Activated CD8-positive, alpha-beta memory T cell treated with anti-CD3 and anti-CD28 coated beads, Interleukin-2, amount 10 ng/mL, durations not matched to agents 7 days and 5 days (primary cell): ENCODE measurements at regions not wholly inside any gene's neighbourhood (a gene's known extent, or its start where the extent isn't known, plus 50 kb on each side); places are given as distances from the start of the nearest gene placed in this dataset.

Experiments used
- ATAC-seq: fragments of 150-1000 bp; cut with Tn5 transposase; one replicate; pipeline ENCODE4 v1.10.0; 2021; ENCODE audit warnings: moderate library complexity
- CTCF ChIA-PET: fragments of 350-600 bp; sonication (Branson Sonifier 250); formaldehyde crosslinking; loops from one replicate; lab custom pipeline; 2021; ENCODE audit warnings: antibody characterized with exemption; lab: Charles Lee
- DNase-seq: peaks from one replicate; pipeline ENCODE4 v3.0.0-alpha.2; 2020
- H3K27ac Mint-ChIP-seq: one replicate; pipeline ENCODE4 v1.8.0; 2021; ENCODE audit warnings: mild to moderate bottlenecking, mixed read lengths
- H3K27me3 Mint-ChIP-seq: one replicate; pipeline ENCODE4 v1.8.0; 2021; ENCODE audit warnings: mixed read lengths
- H3K36me3 Mint-ChIP-seq: one replicate; pipeline ENCODE4 v1.8.0; 2021; ENCODE audit warnings: mild to moderate bottlenecking, mixed read lengths
- H3K4me1 Mint-ChIP-seq: one replicate; pipeline ENCODE4 v1.8.0; 2021; ENCODE audit warnings: mixed read lengths
- H3K4me3 Mint-ChIP-seq: one replicate; pipeline ENCODE4 v1.8.0; 2021; ENCODE audit warnings: mild to moderate bottlenecking, moderate library complexity, mixed read lengths
- H3K9me3 Mint-ChIP-seq: one replicate; pipeline ENCODE4 v1.8.0; 2022; ENCODE audit warnings: low read depth, mixed read lengths

DNA sequence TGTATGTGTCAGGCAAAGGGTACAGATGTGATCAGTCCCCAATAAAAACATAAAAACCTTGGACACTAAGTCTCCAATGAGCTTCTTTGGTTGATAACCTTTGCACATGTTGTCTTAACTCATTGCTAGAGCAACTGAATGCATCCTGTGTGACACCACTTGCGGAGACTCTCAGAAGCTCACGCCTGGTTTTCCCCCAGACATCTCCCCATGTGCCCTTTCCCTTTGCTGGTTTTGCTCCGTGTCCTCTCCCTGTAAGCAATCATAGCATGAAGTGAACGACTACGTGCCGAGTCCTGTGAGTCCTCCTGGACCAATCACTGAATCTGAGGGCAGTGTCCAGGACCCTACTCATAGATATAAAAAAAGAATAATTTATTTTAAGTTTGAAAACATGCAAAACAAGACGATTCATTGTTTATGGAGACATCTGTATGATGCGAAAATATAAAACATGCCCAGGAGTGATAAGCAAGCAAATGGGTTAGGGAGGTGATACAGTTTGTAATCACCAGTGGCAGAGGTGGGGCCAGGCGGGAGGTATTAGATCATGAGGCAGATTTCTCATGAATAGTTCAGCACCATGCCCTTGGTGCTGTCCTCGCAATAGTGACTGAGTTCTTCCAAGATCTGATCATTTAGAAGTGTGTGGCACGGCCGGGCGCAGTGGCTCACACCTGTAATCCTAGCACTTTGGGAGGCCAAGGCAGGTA is 115.5 kb downstream of the MED10 start:
- Mint-ChIP-seq H3K4me1 (no peaks in the 10 kb centered on the region), H3K36me3 (no peaks in the 10 kb centered on the region), H3K4me3 (no peak overlapping the region), H3K27me3 (no peaks in the 10 kb centered on the region), H3K9me3 (no peaks in the 10 kb centered on the region), H3K27ac (no peak overlapping the region)
- CTCF ChIA-PET = no interaction called here
- DNase-seq (no peak), ATAC-seq (no peak)

DNA sequence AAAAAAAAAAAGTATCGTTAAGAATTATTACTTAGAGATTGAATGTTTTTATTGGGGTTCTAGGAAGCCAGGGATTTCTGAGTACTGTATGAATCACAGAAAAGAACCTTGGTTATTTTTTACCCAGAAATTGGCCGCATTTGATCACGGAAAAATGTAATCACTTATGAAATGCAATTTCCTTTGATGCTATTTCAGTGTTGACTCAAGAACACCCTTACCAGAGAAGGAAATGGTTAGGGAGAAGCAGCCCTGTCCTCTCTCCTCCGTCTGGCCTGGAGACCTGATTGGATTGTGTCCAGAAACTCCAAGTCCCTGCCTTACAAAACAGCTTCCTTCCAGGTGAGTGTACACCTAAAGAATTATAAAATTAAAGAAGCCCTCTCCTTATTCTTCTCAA is 116.7 kb downstream of the MED10 start:
- H3K4me1 Mint-ChIP-seq = no peaks in the 10 kb centered on the region
- no peaks in the 10 kb centered on the region for H3K36me3 Mint-ChIP-seq
- DNase-seq (no peak), ATAC-seq (no peak)
- H3K27ac Mint-ChIP-seq = no peak overlapping the region
- peaks cover 2% of the 10 kb centered on the region for H3K9me3 Mint-ChIP-seq
- H3K27me3 Mint-ChIP-seq = no peaks in the 10 kb centered on the region
- CTCF ChIA-PET = no interaction called here
- H3K4me3 Mint-ChIP-seq = no peak overlapping the region

DNA sequence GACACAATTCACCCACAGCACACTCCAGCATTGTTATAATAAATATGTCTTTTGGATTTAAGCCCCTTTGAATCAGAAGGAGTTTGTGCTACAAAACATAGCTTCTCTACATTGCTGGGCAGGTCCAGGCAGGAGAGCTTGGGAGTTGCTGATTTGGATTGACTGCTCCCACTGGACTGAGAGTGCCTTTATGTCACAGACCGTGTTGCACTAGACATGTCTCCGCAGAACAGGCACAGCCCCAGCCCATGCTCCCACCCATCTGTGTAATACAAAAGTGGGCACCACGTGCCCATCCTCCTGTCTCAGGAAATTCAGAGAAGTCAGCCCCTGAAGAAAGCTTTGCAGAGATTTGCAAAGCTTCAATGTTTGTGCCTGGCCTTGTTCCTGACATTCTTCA is 117.1 kb downstream of the MED10 start:
- DNase-seq (no peak), ATAC-seq (no peak)
- H3K4me1 Mint-ChIP-seq = no peaks in the 10 kb centered on the region
- H3K27ac Mint-ChIP-seq = no peak overlapping the region
- H3K4me3 Mint-ChIP-seq = no peak overlapping the region
- peaks cover 2% of the 10 kb centered on the region for H3K9me3 Mint-ChIP-seq
- H3K36me3 Mint-ChIP-seq = no peaks in the 10 kb centered on the region
- H3K27me3 Mint-ChIP-seq = no peaks in the 10 kb centered on the region
- CTCF ChIA-PET = no interaction called here

DNA sequence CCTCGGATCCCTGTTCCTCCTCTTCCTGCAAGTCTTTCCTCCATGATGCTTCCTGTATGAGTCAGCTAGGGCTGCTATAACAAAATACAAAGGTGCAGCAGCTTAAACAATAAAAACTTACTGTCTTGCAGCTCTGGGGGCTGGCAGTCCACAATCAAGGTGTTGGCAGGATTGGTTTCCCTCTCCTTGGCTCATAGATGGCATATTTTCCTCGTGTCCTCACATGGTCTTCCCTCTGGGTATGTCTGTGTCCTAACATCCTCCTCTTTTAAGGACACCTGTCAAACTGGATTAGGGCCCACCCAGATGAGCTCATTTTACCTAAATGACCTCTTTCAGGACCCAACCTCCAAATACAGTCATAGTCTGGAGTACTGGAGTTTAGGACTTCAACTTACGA is 117.5 kb downstream of the MED10 start:
- ATAC-seq (no peak), DNase-seq (no peak)
- Mint-ChIP-seq H3K4me3 (no peak overlapping the region), H3K4me1 (no peaks in the 10 kb centered on the region), H3K27me3 (no peaks in the 10 kb centered on the region), H3K36me3 (no peaks in the 10 kb centered on the region), H3K9me3 (peaks cover 2% of the 10 kb centered on the region), H3K27ac (no peak overlapping the region)
- CTCF ChIA-PET = no interaction called here

DNA sequence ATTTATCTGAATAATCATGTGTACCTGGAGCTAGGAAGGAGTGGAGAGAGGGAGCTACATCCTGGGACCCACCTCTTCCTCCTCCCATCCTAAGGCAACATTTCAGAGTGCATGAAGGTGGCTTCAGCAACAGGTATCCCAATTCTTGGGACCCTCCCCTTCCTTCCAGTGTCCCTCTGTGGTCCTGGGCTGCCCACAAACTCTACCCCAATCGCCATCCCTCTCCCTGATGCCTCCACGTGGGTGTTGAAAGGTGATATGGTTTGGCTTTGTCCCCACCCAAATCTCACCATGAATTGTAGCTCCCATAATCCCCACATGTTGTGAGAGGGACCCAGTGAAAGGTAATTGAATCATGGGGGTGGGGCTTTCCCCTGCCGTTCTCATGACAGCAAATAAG is 121.4 kb downstream of the MED10 start:
- ATAC-seq (no peak), DNase-seq (no peak)
- Mint-ChIP-seq H3K27me3 (no peaks in the 10 kb centered on the region), H3K4me3 (no peak overlapping the region), H3K4me1 (no peaks in the 10 kb centered on the region), H3K36me3 (no peaks in the 10 kb centered on the region), H3K9me3 (peaks cover 2% of the 10 kb centered on the region), H3K27ac (no peak overlapping the region)
- CTCF ChIA-PET = no interaction called here

DNA sequence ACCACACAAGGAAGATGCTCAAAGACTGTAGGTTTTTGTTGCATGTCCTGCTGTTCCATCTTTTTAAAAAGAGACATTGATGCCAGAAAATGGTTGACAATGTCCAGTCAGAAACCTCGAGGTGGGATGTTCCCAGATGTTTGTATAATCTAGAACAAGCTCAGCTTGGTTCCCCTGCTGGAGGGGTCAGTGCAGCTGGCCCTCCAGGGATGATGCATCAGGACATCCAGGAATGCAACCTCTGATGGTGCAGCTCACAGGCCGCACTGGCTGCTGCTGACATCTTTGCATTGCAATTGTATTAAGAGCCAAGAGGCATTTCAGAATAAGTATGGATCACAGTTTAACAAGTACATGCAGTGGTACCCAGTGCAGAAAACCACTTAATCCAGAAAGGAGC is 122.4 kb downstream of the MED10 start:
- CTCF ChIA-PET = no interaction called here
- no peaks in the 10 kb centered on the region for H3K27me3 Mint-ChIP-seq

DNA sequence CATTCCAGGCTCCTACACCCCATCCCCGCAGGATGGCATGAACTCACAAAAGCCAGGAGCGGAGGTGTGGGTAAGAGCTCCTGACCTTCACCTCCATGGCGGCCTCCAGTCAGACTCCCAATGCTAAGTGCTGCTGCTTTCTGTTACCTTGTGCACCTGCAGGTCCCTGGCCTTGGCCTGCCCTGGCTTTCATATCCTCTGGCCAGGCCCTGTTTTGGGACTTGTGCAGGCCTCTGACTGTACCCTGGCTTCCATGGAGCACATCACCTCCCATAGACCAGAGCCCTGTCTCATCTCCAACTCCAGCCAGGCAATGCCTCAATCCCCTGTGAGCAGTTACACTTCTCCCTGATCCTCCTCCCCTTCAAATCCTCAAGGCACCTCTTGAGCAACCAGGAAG is 124.5 kb downstream of the MED10 start:
- CTCF ChIA-PET = no interaction called here
- ATAC-seq (no peak), DNase-seq (no peak)
- H3K27ac Mint-ChIP-seq = no peak overlapping the region
- H3K4me1 Mint-ChIP-seq = no peaks in the 10 kb centered on the region
- H3K4me3 Mint-ChIP-seq = no peak overlapping the region
- no peaks in the 10 kb centered on the region for H3K36me3 Mint-ChIP-seq
- H3K27me3 Mint-ChIP-seq = no peaks in the 10 kb centered on the region
- peaks cover 2% of the 10 kb centered on the region for H3K9me3 Mint-ChIP-seq

More for the DNA sequence above, 122.4 kb downstream of the MED10 start:
- H3K36me3 Mint-ChIP-seq = no peaks in the 10 kb centered on the region
- no peak overlapping the region for H3K27ac Mint-ChIP-seq
- H3K9me3 Mint-ChIP-seq = peaks cover 2% of the 10 kb centered on the region
- no peak overlapping the region for H3K4me3 Mint-ChIP-seq
- ATAC-seq (no peak), DNase-seq (no peak)
- no peaks in the 10 kb centered on the region for H3K4me1 Mint-ChIP-seq

DNA sequence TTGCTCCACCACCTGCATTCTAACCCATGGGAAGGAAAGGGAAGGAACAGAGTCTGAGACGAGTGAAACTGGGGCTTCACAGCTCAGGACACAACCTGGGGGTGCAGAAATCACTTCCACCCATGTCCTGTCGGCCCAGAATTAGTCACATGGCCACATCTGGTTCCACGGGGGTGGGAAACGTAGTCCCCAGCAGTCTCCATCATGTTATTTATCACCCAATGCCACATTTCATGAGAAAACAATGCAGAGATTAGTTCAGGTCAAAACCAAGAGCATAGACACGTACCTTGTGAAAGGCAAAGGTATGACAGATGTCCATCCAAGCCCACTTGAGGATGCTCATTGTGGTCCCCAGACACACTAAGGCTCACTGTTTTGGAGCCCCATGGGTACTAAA is 125.1 kb downstream of the MED10 start:
- no peaks in the 10 kb centered on the region for H3K36me3 Mint-ChIP-seq
- DNase-seq (no peak), ATAC-seq (no peak)
- H3K27ac Mint-ChIP-seq = no peak overlapping the region
- H3K4me3 Mint-ChIP-seq = no peak overlapping the region
- no peaks in the 10 kb centered on the region for H3K27me3 Mint-ChIP-seq
- H3K4me1 Mint-ChIP-seq = no peaks in the 10 kb centered on the region
- CTCF ChIA-PET = no interaction called here
- peaks cover 2% of the 10 kb centered on the region for H3K9me3 Mint-ChIP-seq

DNA sequence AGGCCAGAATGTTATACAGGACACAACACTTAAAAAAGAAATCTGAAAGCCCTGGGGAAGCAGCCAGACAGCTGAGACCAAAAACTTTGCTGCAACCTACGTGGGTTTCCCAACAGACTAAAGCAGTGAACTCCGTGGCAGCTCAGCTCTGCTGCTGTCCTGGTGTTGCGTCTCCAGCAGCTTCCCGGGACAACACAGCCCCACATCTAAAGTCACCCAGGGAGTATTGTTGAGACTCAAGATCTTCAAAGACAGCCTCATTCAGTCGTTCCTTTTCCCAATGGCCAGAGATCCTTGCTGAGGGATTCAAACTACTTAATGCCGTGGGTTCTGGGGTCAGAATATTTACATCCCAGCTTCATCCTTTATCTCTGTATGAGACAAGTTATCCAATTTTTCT is 125.8 kb downstream of the MED10 start:
- CTCF ChIA-PET = no interaction called here
- Mint-ChIP-seq H3K27me3 (no peaks in the 10 kb centered on the region), H3K9me3 (peaks cover 2% of the 10 kb centered on the region), H3K27ac (no peak overlapping the region), H3K4me3 (no peak overlapping the region), H3K4me1 (no peaks in the 10 kb centered on the region), H3K36me3 (no peaks in the 10 kb centered on the region)
- DNase-seq = no peak
- ATAC-seq = no peak

DNA sequence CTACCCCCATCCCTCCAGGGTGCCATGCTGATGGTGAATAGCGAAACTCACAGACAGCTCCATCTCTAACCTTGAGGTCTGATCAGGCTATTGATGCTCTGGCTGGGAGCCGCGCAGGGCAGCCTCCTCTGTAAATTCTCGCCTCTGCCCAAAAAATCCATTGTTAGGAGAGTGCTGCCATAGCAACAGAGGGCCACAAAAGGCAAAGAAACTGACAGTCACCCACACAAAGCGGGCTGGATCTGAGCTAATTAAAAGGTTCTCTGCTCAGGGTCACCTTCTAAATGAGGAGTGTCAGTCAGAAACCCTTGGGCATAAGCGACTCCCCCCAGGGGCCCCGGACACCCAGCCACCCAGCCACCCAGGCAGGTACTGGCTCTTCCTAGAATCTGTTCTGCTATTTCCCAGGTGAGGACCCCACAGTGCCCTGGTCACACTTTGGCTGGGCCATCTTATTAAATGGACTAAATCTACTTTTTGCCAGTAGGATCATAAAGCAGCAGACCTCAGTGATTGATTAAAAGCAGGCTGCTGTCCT is 126.7 kb downstream of the MED10 start:
- no peak for ATAC-seq
- Mint-ChIP-seq H3K27ac (no peak overlapping the region), H3K36me3 (no peaks in the 10 kb centered on the region), H3K27me3 (no peaks in the 10 kb centered on the region), H3K4me1 (no peaks in the 10 kb centered on the region), H3K4me3 (no peak overlapping the region), H3K9me3 (no peaks in the 10 kb centered on the region)
- CTCF ChIA-PET = no interaction called here
- no peak for DNase-seq

DNA sequence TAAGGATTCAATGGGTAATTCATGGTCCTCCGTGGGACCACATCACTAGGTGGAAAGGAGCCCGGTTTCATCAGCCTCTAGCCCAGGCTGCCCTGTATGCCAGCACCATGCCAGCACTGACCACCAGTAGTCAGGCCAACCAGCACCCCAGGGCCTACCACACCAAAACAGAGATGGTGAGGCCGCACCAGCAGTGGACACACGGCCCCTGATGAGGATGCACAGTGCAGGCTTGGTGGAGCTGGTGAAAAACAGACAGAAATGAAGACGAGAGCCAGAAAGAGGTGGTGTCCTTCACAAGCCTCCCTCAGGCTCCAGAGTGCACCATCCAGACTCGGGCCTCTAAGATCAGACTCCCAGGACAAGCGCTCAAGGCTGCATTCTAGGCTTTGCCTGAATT is 128.2 kb downstream of the MED10 start:
- CTCF ChIA-PET = no interaction called here
- Mint-ChIP-seq H3K4me3 (no peak overlapping the region), H3K27ac (no peak overlapping the region), H3K27me3 (no peaks in the 10 kb centered on the region), H3K4me1 (no peaks in the 10 kb centered on the region), H3K9me3 (no peaks in the 10 kb centered on the region), H3K36me3 (no peaks in the 10 kb centered on the region)
- no peak for DNase-seq
- ATAC-seq = no peak

DNA sequence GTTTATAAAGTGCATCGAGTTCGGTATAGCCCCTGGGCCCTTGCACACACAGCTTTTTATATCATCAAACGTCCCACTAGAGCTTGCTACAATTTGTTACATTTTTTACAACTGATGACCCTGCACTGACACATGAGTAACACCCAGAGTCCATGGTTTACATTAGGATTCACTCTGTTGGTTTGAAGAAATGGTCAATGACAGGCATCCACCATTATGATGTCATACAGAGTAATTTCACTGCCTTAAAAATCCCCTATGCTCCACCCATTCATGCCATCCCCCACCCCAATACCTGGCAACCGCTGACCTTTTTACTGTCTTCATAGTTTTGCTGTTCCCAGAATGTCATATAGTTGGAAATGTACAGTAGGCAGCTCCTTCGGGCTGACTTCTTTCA is 130.2 kb downstream of the MED10 start:
- Mint-ChIP-seq H3K27ac (no peak overlapping the region), H3K4me3 (no peak overlapping the region), H3K9me3 (no peaks in the 10 kb centered on the region), H3K36me3 (no peaks in the 10 kb centered on the region), H3K27me3 (no peaks in the 10 kb centered on the region), H3K4me1 (no peaks in the 10 kb centered on the region)
- DNase-seq (no peak), ATAC-seq (no peak)
- CTCF ChIA-PET = no interaction called here

DNA sequence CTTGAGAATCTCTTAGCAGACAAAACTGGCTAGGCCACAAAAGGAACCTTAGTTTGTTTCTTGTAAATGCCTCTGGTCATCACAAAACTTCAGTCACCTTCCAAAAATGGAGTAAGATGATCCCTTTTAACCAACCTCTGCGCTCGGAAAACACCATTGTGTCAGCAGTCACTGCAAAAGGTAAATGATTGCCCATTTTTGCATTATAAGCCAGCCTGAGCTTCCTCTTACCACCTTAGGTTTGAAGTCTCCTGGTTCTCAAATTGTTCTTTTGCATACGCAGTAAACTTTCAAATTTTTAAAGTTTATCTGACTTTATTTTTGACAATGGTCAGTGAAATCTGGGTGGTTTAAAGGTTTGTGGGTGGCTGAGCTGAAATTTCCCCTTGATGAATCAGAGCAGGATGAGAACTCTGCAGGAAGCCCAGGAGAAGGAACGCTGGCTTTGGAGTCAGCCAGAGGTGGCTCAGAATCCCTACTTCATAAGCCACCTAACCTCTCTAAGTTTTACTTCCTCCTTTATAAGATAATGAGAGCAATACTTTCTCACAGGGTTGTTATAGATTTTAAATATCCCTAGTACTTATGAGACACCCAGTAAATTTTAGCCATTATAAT is 131.4 kb downstream of the MED10 start:
- CTCF ChIA-PET = no interaction called here
- no peak overlapping the region for H3K27ac Mint-ChIP-seq
- H3K9me3 Mint-ChIP-seq = no peaks in the 10 kb centered on the region
- no peak overlapping the region for H3K4me3 Mint-ChIP-seq
- no peaks in the 10 kb centered on the region for H3K27me3 Mint-ChIP-seq
- no peak for ATAC-seq
- DNase-seq = no peak
- H3K4me1 Mint-ChIP-seq = no peaks in the 10 kb centered on the region
- H3K36me3 Mint-ChIP-seq = no peaks in the 10 kb centered on the region

DNA sequence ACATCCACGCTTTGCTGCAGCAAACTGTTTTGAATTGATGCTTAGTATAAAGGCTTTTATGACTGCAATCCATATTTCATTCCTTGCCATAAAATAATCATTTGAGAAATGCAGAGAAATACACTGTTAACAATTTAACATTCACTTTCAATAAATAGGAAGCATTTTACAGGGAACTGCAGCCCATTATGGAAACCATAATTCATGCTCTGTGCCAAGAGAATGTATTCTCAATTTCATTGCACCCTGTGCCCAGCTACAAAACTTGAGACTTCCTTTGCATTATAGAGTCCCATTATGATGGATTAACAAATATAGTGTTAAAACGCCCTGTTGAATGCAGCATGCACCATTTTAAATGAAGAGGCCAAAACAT is 134.0 kb downstream of the MED10 start:
- H3K9me3 Mint-ChIP-seq = no peaks in the 10 kb centered on the region
- DNase-seq (no peak), ATAC-seq (no peak)
- no peaks in the 10 kb centered on the region for H3K36me3 Mint-ChIP-seq
- H3K27ac Mint-ChIP-seq = no peak overlapping the region
- H3K27me3 Mint-ChIP-seq = no peaks in the 10 kb centered on the region
- H3K4me3 Mint-ChIP-seq = no peak overlapping the region
- CTCF ChIA-PET = no interaction called here
- no peaks in the 10 kb centered on the region for H3K4me1 Mint-ChIP-seq
